GM21737 (cell line): ENCODE measurements at regions not wholly inside any gene's neighbourhood (a gene's known extent, or its start where the extent isn't known, plus 50 kb on each side); places are given as distances from the start of the nearest gene placed in this dataset.
"Not testable (repeated sequence)": the region's sequence is repeated elsewhere in the genome, so short reads cannot be mapped to it uniquely, and the experiment has no call there.

Experiments used
- ATAC-seq: cut with Tn5 transposase; IDR thresholded peaks from one replicate; pipeline ENCODE4 v1.9.1; 2021; ENCODE audit warnings: mild to moderate bottlenecking, moderate library complexity; ENCODE audit not compliant: unreplicated experiment

- ATAC-seq = no peak
Measured at GRCh38 chr10:120188950-120189349, 268.1 kb upstream of the PLPP4 start.

GRCh38 chr10:120195984-120196712 is 260.9 kb upstream of the PLPP4 start:
- no peak for ATAC-seq

GRCh38 chr10:120204877-120205276 is 252.2 kb upstream of the PLPP4 start:
- ATAC-seq = no peak

- ATAC-seq = no peak
Measured at GRCh38 chr10:120205368-120206018, 251.5 kb upstream of the PLPP4 start.

GRCh38 chr10:120208488-120208887 is 248.5 kb upstream of the PLPP4 start:
- ATAC-seq = no peak

GRCh38 chr10:120209124-120209762 is 247.8 kb upstream of the PLPP4 start:
- ATAC-seq = no peak

GRCh38 chr10:120212275-120212674 is 244.8 kb upstream of the PLPP4 start:
- no peak for ATAC-seq

GRCh38 chr10:120213283-120213682 is 243.7 kb upstream of the PLPP4 start:
- ATAC-seq = not testable (repeated sequence)

GRCh38 chr10:120217736-120218135 is 239.3 kb upstream of the PLPP4 start:
- ATAC-seq = no peak

- ATAC-seq = no peak
Measured at GRCh38 chr10:120221873-120222485, 235.0 kb upstream of the PLPP4 start.

- ATAC-seq = no peak
Measured at GRCh38 chr10:120229641-120230040, 227.4 kb upstream of the PLPP4 start.

- ATAC-seq = not testable (repeated sequence)
Measured at GRCh38 chr10:120239695-120240094, 217.3 kb upstream of the PLPP4 start.

GRCh38 chr10:120251821-120252442 is 205.1 kb upstream of the PLPP4 start:
- ATAC-seq = no peak

- no peak for ATAC-seq
Measured at GRCh38 chr10:120253131-120253530, 203.9 kb upstream of the PLPP4 start.

GRCh38 chr10:120260456-120260855 is 196.6 kb upstream of the PLPP4 start:
- no peak for ATAC-seq

GRCh38 chr10:120262857-120263547 is 194.0 kb upstream of the PLPP4 start:
- peak; percentile 82 for ATAC-seq

- ATAC-seq = no peak
Measured at GRCh38 chr10:120266022-120266421, 191.0 kb upstream of the PLPP4 start.

- no peak for ATAC-seq
Measured at GRCh38 chr10:120270906-120271305, 186.1 kb upstream of the PLPP4 start.

- no peak for ATAC-seq
Measured at GRCh38 chr10:120271696-120272095, 185.3 kb upstream of the PLPP4 start.

GRCh38 chr10:120272350-120272749 is 184.7 kb upstream of the PLPP4 start:
- no peak for ATAC-seq

GRCh38 chr10:120278069-120278468 is 179.0 kb upstream of the PLPP4 start:
- ATAC-seq = no peak
